Peyer's patch (tissue), 4 donors: ENCODE measurements at regions not wholly inside any gene's neighbourhood (a gene's known extent, or its start where the extent isn't known, plus 50 kb on each side); places are given as distances from the start of the nearest gene placed in this dataset.

Source experiments
- POLR2A ChIP-seq, 2 donors: fragments of 450-650 bp; IDR thresholded peaks; one replicate each; pipeline ENCODE4 v1.5.1; 2017; ENCODE audit warnings: antibody characterized with exemption in 2 of 2, mild to moderate bottlenecking in 2 of 2, moderate library complexity in 2 of 2
- TF ChIP-seq, protein P1 (sequence below), 6 experiments: fragments of 450-650 bp in 4 of 6; fragments of 200-600 bp in 2 of 6; sonication (generic) in 1 of 6; IDR thresholded peaks; one replicate each; pipeline ENCODE4 v1.5.1; 2017 to 2019; ENCODE audit warnings: antibody characterized with exemption in 6 of 6, mild to moderate bottlenecking in 3 of 6, moderate library complexity in 1 of 6

DNA sequence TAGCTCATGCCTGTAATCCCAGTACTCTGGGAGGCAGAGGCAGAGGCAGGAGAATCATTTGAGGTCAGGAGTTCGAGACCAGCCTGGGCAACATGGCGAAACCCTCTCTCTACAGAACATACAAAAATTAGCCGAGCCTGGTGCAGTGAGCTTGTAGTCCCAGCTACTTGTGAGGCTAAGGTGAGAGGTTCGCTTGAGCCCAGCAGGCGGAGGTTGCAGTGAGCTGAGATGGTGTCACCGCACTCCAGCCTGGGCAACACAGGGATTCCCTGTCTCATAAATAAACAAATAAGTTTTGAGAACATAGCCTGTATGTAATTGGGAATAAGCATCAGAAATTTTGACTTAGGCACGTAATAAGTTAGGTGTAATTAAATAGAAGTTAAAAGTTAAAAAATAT, 971.7 kb upstream of the COX7C start:
- TF ChIP-seq POLR2A (IDR thresholded peaks at IDR 0.05) = no peak
- TF ChIP-seq, protein P1, sequence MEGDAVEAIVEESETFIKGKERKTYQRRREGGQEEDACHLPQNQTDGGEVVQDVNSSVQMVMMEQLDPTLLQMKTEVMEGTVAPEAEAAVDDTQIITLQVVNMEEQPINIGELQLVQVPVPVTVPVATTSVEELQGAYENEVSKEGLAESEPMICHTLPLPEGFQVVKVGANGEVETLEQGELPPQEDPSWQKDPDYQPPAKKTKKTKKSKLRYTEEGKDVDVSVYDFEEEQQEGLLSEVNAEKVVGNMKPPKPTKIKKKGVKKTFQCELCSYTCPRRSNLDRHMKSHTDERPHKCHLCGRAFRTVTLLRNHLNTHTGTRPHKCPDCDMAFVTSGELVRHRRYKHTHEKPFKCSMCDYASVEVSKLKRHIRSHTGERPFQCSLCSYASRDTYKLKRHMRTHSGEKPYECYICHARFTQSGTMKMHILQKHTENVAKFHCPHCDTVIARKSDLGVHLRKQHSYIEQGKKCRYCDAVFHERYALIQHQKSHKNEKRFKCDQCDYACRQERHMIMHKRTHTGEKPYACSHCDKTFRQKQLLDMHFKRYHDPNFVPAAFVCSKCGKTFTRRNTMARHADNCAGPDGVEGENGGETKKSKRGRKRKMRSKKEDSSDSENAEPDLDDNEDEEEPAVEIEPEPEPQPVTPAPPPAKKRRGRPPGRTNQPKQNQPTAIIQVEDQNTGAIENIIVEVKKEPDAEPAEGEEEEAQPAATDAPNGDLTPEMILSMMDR (IDR thresholded peaks at IDR 0.05) = no peak
